Endothelial cell of umbilical vein (primary cell): ENCODE measurements at regions not wholly inside any gene's neighbourhood (a gene's known extent, or its start where the extent isn't known, plus 50 kb on each side); places are given as distances from the start of the nearest gene placed in this dataset.

Experiments used
- BruUV-seq: library from RNA; stranded (reverse); fragments of 400-500 nt; replicated peaks from 2 replicates; lab custom pipeline; 2021; lab: Mats Ljungman, UMichigan
- CTCF ChIA-PET: fragments of 300-600, 350-600 bp; sonication (Branson Sonifier 250); formaldehyde crosslinking; loops from one replicate; lab custom pipeline; 2021; ENCODE audit warnings: antibody characterized with exemption, inconsistent platforms; lab: Charles Lee
- POLR2A ChIA-PET: fragments of 300-600, 350-600 bp; sonication (Branson Sonifier 250); formaldehyde crosslinking; loops from one replicate; lab custom pipeline; 2021; ENCODE audit warnings: antibody characterized with exemption, inconsistent platforms; lab: Charles Lee
- DNase-seq: peaks from one replicate; pipeline ENCODE4 v3.0.0-alpha.2; 2011; ENCODE audit warnings: low read depth, low spot score
- FAIRE-seq: peaks from 2 replicates; lab custom pipeline; 2011; peaks lifted over from hg19 to GRCh38; lab: Jason Lieb, UNC
- H2AFZ ChIP-seq: 2 replicates; pipeline ENCODE4 v1.6.0; 2012; ENCODE audit warnings: low read depth, low read length, control low read depth, inconsistent platforms
- H3K27ac ChIP-seq: 2 replicates; pipeline ENCODE4 v1.5.1; 2011; ENCODE audit warnings: low read depth, mild to moderate bottlenecking, control low read depth, low read length, moderate library complexity; ENCODE audit not compliant: insufficient read depth
- H3K27me3 ChIP-seq, 2 experiments: 2 replicates each; pipeline versions ENCODE4 v1.6.0 to v1.6.1; 2011; ENCODE audit warnings: low read length in 2 of 2, mixed read lengths in 1 of 2; ENCODE audit not compliant: control insufficient read depth in 2 of 2, insufficient read depth in 2 of 2
- H3K36me3 ChIP-seq, 2 experiments: 2 replicates in 1 of 2; 3 replicates in 1 of 2; pipeline ENCODE4 v1.5.1; 2011; ENCODE audit warnings: low read length in 2 of 2, mild to moderate bottlenecking in 1 of 2, moderate library complexity in 1 of 2; ENCODE audit not compliant: control insufficient read depth in 2 of 2, insufficient read depth in 2 of 2; ENCODE audit errors: extremely low read depth in 1 of 2
- H3K4me1 ChIP-seq: 3 replicates; pipeline ENCODE4 v1.5.1; 2011; ENCODE audit warnings: mild to moderate bottlenecking, low read length; ENCODE audit not compliant: control insufficient read depth, insufficient read depth; ENCODE audit errors: extremely low read depth
- H3K4me2 ChIP-seq: 2 replicates; pipeline ENCODE4 v1.6.1; 2011; ENCODE audit warnings: low read length, control low read depth, mixed read lengths; ENCODE audit not compliant: insufficient read depth
- H3K4me3 ChIP-seq, 3 experiments: fragments of 200-600 bp in 1 of 3; sonication (generic), shearing (Covaris generic) in 1 of 3; replicated peaks in 1 of 3; 2 replicates each; pipeline ENCODE4 v1.5.1; 2011 to 2016; ENCODE audit warnings: control low read depth in 3 of 3, low read length in 3 of 3, mild to moderate bottlenecking in 2 of 3, inconsistent platforms in 1 of 3, low read depth in 1 of 3, moderate library complexity in 1 of 3; ENCODE audit not compliant: insufficient read depth in 1 of 3
- H3K79me2 ChIP-seq: 2 replicates; pipeline ENCODE4 v1.6.0; 2012; ENCODE audit warnings: low read length, inconsistent platforms; ENCODE audit not compliant: control insufficient read depth, insufficient read depth
- H3K9ac ChIP-seq: replicated peaks from 2 replicates; pipeline ENCODE3; 2011; ENCODE audit warnings: low read length, control low read depth; ENCODE audit not compliant: insufficient read depth; ENCODE audit errors: extremely low read depth
- H3K9me1 ChIP-seq: replicated peaks from 3 replicates; pipeline ENCODE4 v1.6.0; 2011; ENCODE audit warnings: mild to moderate bottlenecking, low read length; ENCODE audit not compliant: control insufficient read depth, insufficient read depth; ENCODE audit errors: extremely low read depth
- H3K9me3 ChIP-seq: replicated peaks from 2 replicates; pipeline ENCODE4 v1.5.1; 2012; ENCODE audit warnings: low read length, inconsistent platforms; ENCODE audit not compliant: control insufficient read depth, insufficient read depth
- H4K20me1 ChIP-seq: replicated peaks from 2 replicates; pipeline ENCODE3; 2011; ENCODE audit warnings: mild to moderate bottlenecking, low read length; ENCODE audit not compliant: control insufficient read depth, insufficient read depth; ENCODE audit errors: extremely low read depth
- EZH2 ChIP-seq: IDR thresholded peaks from 2 replicates; pipeline ENCODE4 v1.6.1; 2012; ENCODE audit warnings: borderline replicate concordance, low read depth, mild to moderate bottlenecking, moderate library complexity, low read length, inconsistent platforms; ENCODE audit not compliant: severe bottlenecking
- FOS ChIP-seq: IDR thresholded peaks from 2 replicates; pipeline ENCODE4 v1.6.1; 2011; ENCODE audit warnings: mild to moderate bottlenecking, low read length, moderate library complexity, borderline replicate concordance; ENCODE audit not compliant: insufficient read depth
- GATA2 ChIP-seq: IDR thresholded peaks from 2 replicates; pipeline ENCODE4 v1.7.0; 2011; ENCODE audit warnings: low read depth, mild to moderate bottlenecking, moderate library complexity, mixed read lengths, low read length; ENCODE audit not compliant: insufficient read length, insufficient read depth
- JUN ChIP-seq: IDR thresholded peaks from 2 replicates; pipeline ENCODE4 v1.6.1; 2011; ENCODE audit warnings: borderline replicate concordance, low read depth; ENCODE audit not compliant: insufficient read length, insufficient read depth
- MYC ChIP-seq: IDR thresholded peaks from one replicate; pipeline ENCODE4 v1.6.1; 2011; ENCODE audit warnings: mild to moderate bottlenecking, low read depth, low read length
- POLR2A ChIP-seq: IDR thresholded peaks from 2 replicates; pipeline ENCODE4 v1.6.1; 2012; ENCODE audit warnings: low read depth, mild to moderate bottlenecking, control low read depth, low read length
- POLR2AphosphoS5 ChIP-seq: IDR thresholded peaks from 2 replicates; pipeline ENCODE4 v1.6.1; 2012; ENCODE audit warnings: low read depth, mild to moderate bottlenecking, control low read depth, low read length, moderate library complexity; ENCODE audit not compliant: insufficient read depth
- dilution Hi-C: fragments of 300-500 bp; cut with MboI; formaldehyde crosslinking; loops from one replicate; pipeline ENCODE4 v1.15.0; 2019; ENCODE audit warnings: low sequenced_read_pairs; ENCODE audit not compliant: extremely low pct_ligation_motif_present
- intact Hi-C: fragments of 100-400 bp; cut with micrococcal nuclease; formaldehyde crosslinking; loops from one replicate; pipeline ENCODE4 v1.10.0; 2022
- TF ChIP-seq, protein P1 (sequence below): IDR thresholded peaks from 2 replicates; pipeline ENCODE4 v1.6.1; 2011; ENCODE audit not compliant: insufficient read depth, insufficient read length
- TF ChIP-seq, protein P2 (sequence below), 2 donors: IDR thresholded peaks; 1 replicate in 1 of 2; 2 replicates in 1 of 2; pipeline ENCODE4 v1.5.1; 2011; ENCODE audit warnings: low read length in 2 of 2, mild to moderate bottlenecking in 2 of 2, moderate library complexity in 2 of 2, control low read depth in 1 of 2, inconsistent platforms in 1 of 2, low read depth in 1 of 2; ENCODE audit not compliant: insufficient read depth in 1 of 2; ENCODE audit errors: extremely low read depth in 1 of 2

DNA sequence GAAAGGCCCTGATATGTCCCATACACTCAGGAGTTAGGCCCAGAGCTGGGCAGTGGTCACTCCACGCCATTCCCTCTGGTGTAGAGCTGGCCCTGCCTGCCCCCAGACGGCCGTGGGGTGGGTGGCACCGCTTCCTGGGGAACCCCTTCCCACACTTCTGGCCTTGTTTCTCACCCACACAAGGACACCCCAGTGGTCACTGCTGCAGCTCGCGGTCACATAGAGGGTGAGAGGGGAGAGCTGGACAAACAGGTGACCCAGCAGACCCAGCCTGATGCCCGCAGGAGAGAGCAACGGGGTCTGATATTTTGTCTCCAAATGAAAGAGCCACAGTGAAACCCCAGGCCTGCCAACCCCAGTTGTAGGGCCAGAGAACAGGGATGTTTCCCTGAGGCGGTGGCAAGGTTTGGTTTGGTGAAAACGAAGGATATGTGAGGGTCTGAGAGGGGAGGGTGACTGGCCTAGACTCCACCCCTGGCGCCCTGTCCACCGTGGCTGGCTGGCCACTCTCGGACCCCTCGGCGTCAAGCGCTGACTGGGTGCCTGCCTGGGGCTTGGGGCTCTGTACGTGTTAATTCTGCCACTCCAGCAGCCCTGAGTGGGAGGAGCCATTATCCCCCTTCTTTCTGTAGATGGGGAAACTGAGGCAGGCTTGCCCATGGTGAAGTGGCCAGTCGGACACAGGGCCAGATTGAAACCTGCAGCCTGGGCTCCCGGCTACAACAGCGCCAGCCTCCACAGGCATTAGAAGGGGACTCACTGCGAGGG lies 71.0 kb upstream of the PPARA start:
- Histone ChIP-seq H3K9me3 (no peaks in the 10 kb centered on the region), H3K9me1 (no peaks in the 10 kb centered on the region), H3K4me1 (peaks cover 54% of the 10 kb centered on the region), H4K20me1 (no peaks in the 10 kb centered on the region), H3K27me3 (no peaks in the 10 kb centered on the region), H3K79me2 (peaks cover 100% of the 10 kb centered on the region), H3K4me3 (no peak overlapping the region), H3K27ac (peak overlapping the region; percentile 46), H3K4me2 (no peak overlapping the region), H2AFZ (no peak overlapping the region), H3K9ac (no peak overlapping the region), H3K36me3 (peaks cover 8 to 12% of the 10 kb centered on the region in 2 experiments)
- no TSS peak for BruUV-seq
- no peak for DNase-seq
- POLR2A ChIA-PET = no interaction called here
- TF ChIP-seq, protein P1, sequence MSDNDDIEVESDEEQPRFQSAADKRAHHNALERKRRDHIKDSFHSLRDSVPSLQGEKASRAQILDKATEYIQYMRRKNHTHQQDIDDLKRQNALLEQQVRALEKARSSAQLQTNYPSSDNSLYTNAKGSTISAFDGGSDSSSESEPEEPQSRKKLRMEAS = no peak
- TF ChIP-seq, protein P2, sequence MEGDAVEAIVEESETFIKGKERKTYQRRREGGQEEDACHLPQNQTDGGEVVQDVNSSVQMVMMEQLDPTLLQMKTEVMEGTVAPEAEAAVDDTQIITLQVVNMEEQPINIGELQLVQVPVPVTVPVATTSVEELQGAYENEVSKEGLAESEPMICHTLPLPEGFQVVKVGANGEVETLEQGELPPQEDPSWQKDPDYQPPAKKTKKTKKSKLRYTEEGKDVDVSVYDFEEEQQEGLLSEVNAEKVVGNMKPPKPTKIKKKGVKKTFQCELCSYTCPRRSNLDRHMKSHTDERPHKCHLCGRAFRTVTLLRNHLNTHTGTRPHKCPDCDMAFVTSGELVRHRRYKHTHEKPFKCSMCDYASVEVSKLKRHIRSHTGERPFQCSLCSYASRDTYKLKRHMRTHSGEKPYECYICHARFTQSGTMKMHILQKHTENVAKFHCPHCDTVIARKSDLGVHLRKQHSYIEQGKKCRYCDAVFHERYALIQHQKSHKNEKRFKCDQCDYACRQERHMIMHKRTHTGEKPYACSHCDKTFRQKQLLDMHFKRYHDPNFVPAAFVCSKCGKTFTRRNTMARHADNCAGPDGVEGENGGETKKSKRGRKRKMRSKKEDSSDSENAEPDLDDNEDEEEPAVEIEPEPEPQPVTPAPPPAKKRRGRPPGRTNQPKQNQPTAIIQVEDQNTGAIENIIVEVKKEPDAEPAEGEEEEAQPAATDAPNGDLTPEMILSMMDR (IDR thresholded peaks at IDR 0.05; ENCODE audit: extremely low read depth in 1 of 2, insufficient read depth in 1 of 2, low read depth in 1 of 2, low read length in 2 of 2) = no peak
- no peak for TF ChIP-seq POLR2A
- TF ChIP-seq FOS = no peak
- no peak for TF ChIP-seq JUN
- no peak for TF ChIP-seq EZH2
- TF ChIP-seq GATA2 = no peak
- no peak for TF ChIP-seq POLR2AphosphoS5
- TF ChIP-seq MYC = no peak
- dilution Hi-C loops = no loop called here
- FAIRE-seq = no peak
- intact Hi-C loops = no loop called here
- CTCF ChIA-PET = no interaction called here
